Right cardiac atrium (tissue), 5 donors: ENCODE measurements at regions not wholly inside any gene's neighbourhood (a gene's known extent, or its start where the extent isn't known, plus 50 kb on each side); places are given as distances from the start of the nearest gene placed in this dataset.
"Not testable (repeated sequence)": the region's sequence is repeated elsewhere in the genome, so short reads cannot be mapped to it uniquely, and the experiment has no call there.

Experiments
- ATAC-seq, 2 donors: fragments of 200-7000 bp; cut with Tn5 transposase; one replicate each; pipeline versions ENCODE4 v1.8.0 to v1.9.1; 2020; ENCODE audit warnings: moderate library complexity in 2 of 2, mild to moderate bottlenecking in 1 of 2
- DNase-seq, 3 donors: peaks; one replicate each; pipeline ENCODE4 v3.0.0-alpha.2; 2020
- H3K27ac ChIP-seq: one replicate; pipeline ENCODE4 v1.5.1; 2013; ENCODE audit warnings: mild to moderate bottlenecking, low read length, control low read depth, moderate library complexity
- H3K27me3 ChIP-seq: one replicate; pipeline ENCODE4 v1.6.1; 2013; ENCODE audit not compliant: control insufficient read depth, insufficient read depth
- H3K4me1 ChIP-seq: one replicate; pipeline ENCODE4 v1.6.1; 2013; ENCODE audit warnings: low read length; ENCODE audit not compliant: control insufficient read depth, insufficient read depth
- H3K4me3 ChIP-seq: one replicate; pipeline ENCODE4 v1.5.1; 2013; ENCODE audit warnings: low read length, control low read depth
- H3K9me3 ChIP-seq: one replicate; pipeline ENCODE4 v1.6.1; 2013; ENCODE audit warnings: low read length; ENCODE audit not compliant: control insufficient read depth
- WGBS: extraction: QIAGEN DNeasy Blood & Tissue Kit; methylation state at CpG from one replicate; pipeline ENCODE4 v1.1.7; 2013; 5-methylcytosine and 5-hydroxymethylcytosine counted together
- intact Hi-C, 4 donors: fragments of 100-400 bp; cut with DNase I; formaldehyde crosslinking; loops; one replicate each; pipeline versions ENCODE4 v1.11.0 to v1.14.0; 2022 to 2023
- donor health status: healthy with polysubstance abuse.
- donor health status: DM: no; HTN: yes; CAD: no.
- donor health status: DM: no; HTN: no; CAD: no.
- donor health status: DM: no; HTN: yes; CAD: no; lungs with severe emphysema.
- donor health status: DM: yes; HTN: yes; CAD: no.

DNA sequence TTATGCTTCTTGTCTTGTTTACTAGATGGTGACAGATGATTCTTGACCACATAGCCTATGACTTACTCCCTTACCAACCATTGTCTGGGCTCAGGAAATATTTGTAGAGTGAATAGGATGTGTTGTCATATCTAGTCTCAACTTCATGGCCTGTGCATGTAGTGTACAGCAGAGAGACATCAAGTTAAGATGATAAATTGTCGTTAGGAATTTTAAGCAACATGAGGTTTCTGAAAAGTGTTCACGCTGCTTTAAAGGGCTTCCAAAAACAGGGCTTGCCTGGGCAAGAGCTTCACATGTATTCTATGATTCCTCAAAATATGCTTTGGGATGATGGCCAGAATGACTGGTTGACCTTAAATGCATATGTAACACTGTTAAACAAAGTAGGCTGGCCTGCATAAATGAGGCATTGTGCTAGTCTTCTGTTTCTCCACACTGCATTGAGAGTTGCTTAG, 424.0 kb downstream of the RND3 start:
- ATAC-seq (no peak), DNase-seq (no peak)
- no peaks in the 10 kb centered on the region for H3K4me1 ChIP-seq
- no peak overlapping the region for H3K4me3 ChIP-seq
- H3K27ac ChIP-seq = no peak overlapping the region
- no peaks in the 10 kb centered on the region for H3K9me3 ChIP-seq
- intact Hi-C loops = no loop called here
- no peaks in the 10 kb centered on the region for H3K27me3 ChIP-seq
- WGBS = 79% methylated on average over 2 of the region's 2 CpGs

- H3K4me1 ChIP-seq = no peaks in the 10 kb centered on the region
- no peak overlapping the region for H3K4me3 ChIP-seq
- no peak for DNase-seq
- H3K27me3 ChIP-seq = no peaks in the 10 kb centered on the region
- no peak overlapping the region for H3K27ac ChIP-seq
- intact Hi-C loops = no loop called here
- 31% methylated on average over 3 of the region's 3 CpGs for WGBS
- H3K9me3 ChIP-seq = no peaks in the 10 kb centered on the region
- ATAC-seq = no peak
Observed at GRCh38 chr2:150062416-150062815, 425.1 kb downstream of the RND3 start.

GRCh38 chr2:150060341-150060740, 427.1 kb downstream of the RND3 start:
- Histone ChIP-seq H3K9me3 (no peaks in the 10 kb centered on the region), H3K4me1 (no peaks in the 10 kb centered on the region), H3K4me3 (no peak overlapping the region), H3K27ac (no peak overlapping the region), H3K27me3 (no peaks in the 10 kb centered on the region)
- intact Hi-C loops = no loop called here
- ATAC-seq = no peak
- no peak for DNase-seq
- WGBS = 32% methylated on average over 1 of the region's 1 CpG

DNA sequence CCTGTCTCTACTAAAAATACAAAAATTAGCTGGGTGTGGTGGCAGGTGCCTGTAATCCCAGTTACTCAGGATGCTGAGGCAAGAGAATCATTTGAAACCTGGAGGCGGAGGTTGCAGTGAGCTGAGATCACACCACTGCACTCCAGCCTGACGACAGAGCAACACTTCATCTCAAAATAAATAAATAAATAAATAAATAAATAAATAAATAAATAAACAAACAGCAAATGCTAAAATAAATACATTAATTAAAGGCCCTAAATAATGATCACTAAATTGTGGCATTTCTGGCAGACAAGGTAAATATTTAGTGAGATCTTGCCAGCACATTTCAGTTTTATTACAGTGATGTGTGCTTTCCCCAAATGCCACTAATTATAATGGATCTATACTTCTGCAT, 427.8 kb downstream of the RND3 start:
- intact Hi-C loops, H3K27ac ChIP-seq, DNase-seq, H3K27me3 ChIP-seq, ATAC-seq, H3K4me3 ChIP-seq, H3K4me1 ChIP-seq, H3K9me3 ChIP-seq: not testable (repeated sequence)
- WGBS = 91% methylated on average over 2 of the region's 2 CpGs

DNA sequence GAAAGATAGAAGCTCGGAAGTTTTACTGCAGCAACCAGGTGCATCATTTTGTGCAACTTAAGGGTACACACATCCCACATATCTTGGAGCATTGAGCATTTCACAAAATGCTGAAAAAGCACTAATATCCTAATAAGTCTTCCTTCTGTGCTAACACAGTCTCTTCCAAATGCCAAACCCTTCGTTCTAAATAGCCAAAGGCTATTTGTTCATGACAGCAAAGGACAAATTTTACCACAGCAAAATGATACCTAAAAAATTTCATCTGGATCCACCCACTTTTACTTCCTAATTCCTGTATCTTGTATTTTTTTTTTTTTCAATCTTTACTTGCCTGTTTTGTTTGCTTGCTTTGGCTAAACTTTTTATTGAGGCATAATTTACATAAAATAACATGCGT, 435.0 kb downstream of the RND3 start:
- DNase-seq (no peak), ATAC-seq (no peak)
- H3K9me3 ChIP-seq = no peaks in the 10 kb centered on the region
- H3K27ac ChIP-seq = no peak overlapping the region
- H3K27me3 ChIP-seq = no peaks in the 10 kb centered on the region
- no peaks in the 10 kb centered on the region for H3K4me1 ChIP-seq
- intact Hi-C loops = no loop called here
- WGBS = 86% methylated on average over 3 of the region's 3 CpGs
- no peak overlapping the region for H3K4me3 ChIP-seq

GRCh38 chr2:150051004-150051403, 436.5 kb downstream of the RND3 start:
- Histone ChIP-seq H3K4me1 (no peaks in the 10 kb centered on the region), H3K9me3 (no peaks in the 10 kb centered on the region), H3K4me3 (no peak overlapping the region), H3K27me3 (no peaks in the 10 kb centered on the region), H3K27ac (no peak overlapping the region)
- DNase-seq (no peak), ATAC-seq (no peak)
- intact Hi-C loops = no loop called here

DNA sequence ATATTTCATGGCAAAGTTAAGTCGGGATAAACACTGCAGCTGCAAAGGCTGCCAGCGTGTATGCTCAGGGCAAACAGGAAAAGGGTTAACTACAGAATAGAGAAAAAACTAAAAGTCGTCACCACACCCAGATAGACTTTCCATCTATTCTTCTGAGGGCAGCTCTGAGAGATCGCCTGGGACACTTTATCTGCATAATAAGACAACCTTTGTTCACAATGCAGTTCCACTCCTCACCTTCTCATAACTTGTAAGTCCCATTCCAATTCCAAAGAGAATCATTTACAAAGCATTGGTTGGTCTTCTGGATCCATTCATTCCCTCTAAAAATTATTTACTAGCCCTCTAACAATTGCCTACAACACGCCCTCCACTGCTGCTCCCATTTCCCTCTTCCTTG, 437.4 kb downstream of the RND3 start:
- ATAC-seq = no peak
- H3K9me3 ChIP-seq = no peaks in the 10 kb centered on the region
- no peaks in the 10 kb centered on the region for H3K27me3 ChIP-seq
- intact Hi-C loops = no loop called here
- H3K4me3 ChIP-seq = no peak overlapping the region
- no peaks in the 10 kb centered on the region for H3K4me1 ChIP-seq
- WGBS = 70% methylated on average over 5 of the region's 5 CpGs
- DNase-seq = no peak
- H3K27ac ChIP-seq = no peak overlapping the region

DNA sequence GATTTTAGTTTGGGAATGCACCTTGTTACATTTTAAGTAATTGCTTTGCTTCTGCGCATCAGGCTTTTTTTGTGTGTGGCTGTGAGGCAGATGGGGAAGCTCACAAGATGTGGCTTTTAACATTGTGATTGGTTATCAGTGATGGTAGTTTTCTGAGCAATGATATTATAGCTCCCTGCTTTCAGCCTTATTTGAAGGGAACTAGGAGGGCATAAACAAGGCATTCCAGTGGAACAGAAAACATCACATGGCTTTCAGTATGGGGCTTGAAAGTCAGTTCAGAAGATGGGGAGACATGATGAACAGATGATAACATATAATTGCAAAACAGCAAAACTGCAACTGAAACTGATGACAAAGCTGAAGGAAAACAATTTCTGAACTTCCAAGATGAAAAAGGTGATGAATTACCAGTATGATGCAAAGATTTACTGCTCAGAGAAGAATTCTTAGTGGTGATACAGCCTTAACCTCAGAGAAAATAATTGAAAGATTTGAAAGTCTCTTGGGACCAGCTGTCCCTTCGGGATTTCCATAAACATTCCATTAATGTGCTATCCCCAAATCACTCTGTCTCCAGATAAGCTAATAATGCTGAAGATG, 439.7 kb downstream of the RND3 start:
- ATAC-seq (no peak), DNase-seq (no peak)
- no peak overlapping the region for H3K27ac ChIP-seq
- no peaks in the 10 kb centered on the region for H3K9me3 ChIP-seq
- WGBS = 77% methylated on average over 2 of the region's 2 CpGs
- intact Hi-C loops = no loop called here
- H3K4me1 ChIP-seq = no peaks in the 10 kb centered on the region
- H3K27me3 ChIP-seq = no peaks in the 10 kb centered on the region
- H3K4me3 ChIP-seq = no peak overlapping the region

- 79% methylated on average over 4 of the region's 4 CpGs for WGBS
- H3K27me3 ChIP-seq = no peaks in the 10 kb centered on the region
- no peak overlapping the region for H3K4me3 ChIP-seq
- no peak overlapping the region for H3K27ac ChIP-seq
- ATAC-seq (no peak), DNase-seq (no peak)
- no peaks in the 10 kb centered on the region for H3K9me3 ChIP-seq
- intact Hi-C loops = no loop called here
- H3K4me1 ChIP-seq = no peaks in the 10 kb centered on the region
Observed at GRCh38 chr2:150046810-150047209, 440.7 kb downstream of the RND3 start.

- DNase-seq (no peak), ATAC-seq (no peak)
- H3K27ac ChIP-seq = no peak overlapping the region
- H3K27me3 ChIP-seq = no peaks in the 10 kb centered on the region
- no peaks in the 10 kb centered on the region for H3K4me1 ChIP-seq
- no peak overlapping the region for H3K4me3 ChIP-seq
- WGBS = 73% methylated on average over 5 of the region's 5 CpGs
- no peaks in the 10 kb centered on the region for H3K9me3 ChIP-seq
- intact Hi-C loops = no loop called here
Observed at GRCh38 chr2:150046211-150046610, 441.3 kb downstream of the RND3 start.

DNA sequence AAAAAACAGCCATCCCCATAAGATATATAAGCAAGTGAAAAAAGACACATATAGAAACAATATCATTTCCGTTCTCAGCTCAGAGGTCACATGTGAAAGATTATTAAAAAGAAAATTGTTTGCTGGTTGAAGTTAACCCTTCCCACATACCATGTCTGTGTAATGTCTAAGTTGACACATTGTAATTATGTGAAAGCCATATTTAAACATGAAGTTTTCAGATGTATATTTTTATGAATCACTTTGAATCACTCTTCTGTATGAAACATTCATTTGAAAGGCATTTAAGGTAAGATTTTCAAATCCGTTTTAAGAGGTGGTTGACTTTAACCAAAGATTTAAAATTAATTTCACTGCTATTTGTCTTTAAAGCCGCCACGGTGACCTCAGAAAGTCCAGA, 441.9 kb downstream of the RND3 start:
- ATAC-seq = no peak
- Histone ChIP-seq H3K4me1 (no peaks in the 10 kb centered on the region), H3K27me3 (no peaks in the 10 kb centered on the region), H3K27ac (no peak overlapping the region), H3K4me3 (no peak overlapping the region), H3K9me3 (no peaks in the 10 kb centered on the region)
- intact Hi-C loops = no loop called here
- WGBS = 81% methylated on average over 4 of the region's 4 CpGs
- DNase-seq = no peak

DNA sequence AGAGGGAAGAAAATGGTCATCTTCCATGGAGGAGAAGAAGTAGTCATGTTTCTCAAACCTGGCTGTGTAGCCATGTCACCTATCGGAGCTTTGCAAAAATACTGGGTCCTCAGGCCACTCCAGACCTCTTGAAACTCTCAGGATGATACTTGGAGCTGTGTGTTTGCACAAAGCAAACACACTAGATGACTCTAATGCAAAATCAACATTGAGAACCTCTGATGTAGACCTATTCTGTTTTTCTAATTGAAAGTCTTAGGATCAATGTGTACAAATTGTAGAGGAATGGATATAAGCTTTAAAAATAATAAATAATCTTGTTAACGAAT, 444.3 kb downstream of the RND3 start:
- H3K27ac ChIP-seq = no peak overlapping the region
- ATAC-seq = no peak
- no peak for DNase-seq
- H3K9me3 ChIP-seq = no peaks in the 10 kb centered on the region
- 89% methylated on average over 2 of the region's 2 CpGs for WGBS
- no peaks in the 10 kb centered on the region for H3K27me3 ChIP-seq
- intact Hi-C loops = no loop called here
- no peak overlapping the region for H3K4me3 ChIP-seq
- H3K4me1 ChIP-seq = no peaks in the 10 kb centered on the region
